GM23338 (cell line): ENCODE measurements at regions not wholly inside any gene's neighbourhood (a gene's known extent, or its start where the extent isn't known, plus 50 kb on each side); places are given as distances from the start of the nearest gene placed in this dataset.

ENCODE experiments used
- ATAC-seq: fragments of 200-7000 bp; cut with Tn5 transposase; 3 replicates; pipeline ENCODE4 v1.9.1; 2020
- DNase-seq: peaks from one replicate; pipeline ENCODE4 v3.0.0-alpha.2; 2015; ENCODE audit warnings: low spot score
- H2AFZ ChIP-seq: fragments of 200-600 bp; sonication (generic); 2 replicates; pipeline ENCODE4 v1.8.0; 2016; ENCODE audit warnings: antibody characterized with exemption, mild to moderate bottlenecking, moderate library complexity
- H3F3A ChIP-seq: fragments of 200-600 bp; sonication (generic); replicated peaks from 2 replicates; pipeline ENCODE4 v1.8.0; 2017; ENCODE audit warnings: antibody characterized with exemption, mixed run types, low read depth
- H3K27ac ChIP-seq: fragments of 200-600 bp; sonication (generic); 2 replicates; pipeline ENCODE4 v1.6.1; 2016; ENCODE audit warnings: low read depth
- H3K27me3 ChIP-seq: fragments of 200-600 bp; sonication (generic); 2 replicates; pipeline ENCODE4 v1.8.0; 2016; ENCODE audit warnings: mild to moderate bottlenecking, mixed run types, moderate library complexity; ENCODE audit not compliant: insufficient read depth
- H3K36me3 ChIP-seq: fragments of 200-600 bp; sonication (generic); 2 replicates; pipeline ENCODE4 v1.8.0; 2016; ENCODE audit warnings: mild to moderate bottlenecking; ENCODE audit not compliant: insufficient read depth
- H3K4me1 ChIP-seq: fragments of 200-600 bp; sonication (generic); 2 replicates; pipeline ENCODE4 v1.8.0; 2016; ENCODE audit warnings: mild to moderate bottlenecking, moderate library complexity; ENCODE audit not compliant: insufficient read depth
- H3K4me2 ChIP-seq: fragments of 200-600 bp; sonication (generic); 2 replicates; pipeline ENCODE4 v1.7.1; 2017; ENCODE audit warnings: mixed run types
- H3K4me3 ChIP-seq: fragments of 200-600 bp; sonication (generic); 2 replicates; pipeline ENCODE4 v1.6.1; 2016; ENCODE audit warnings: mixed run types
- H3K79me2 ChIP-seq: fragments of 200-600 bp; sonication (generic); replicated peaks from 2 replicates; pipeline ENCODE4 v1.8.0; 2017; ENCODE audit warnings: mild to moderate bottlenecking; ENCODE audit not compliant: insufficient read depth
- H3K9me2 ChIP-seq: fragments of 200-600 bp; sonication (generic); 2 replicates; pipeline ENCODE4 v1.8.0; 2017; ENCODE audit not compliant: insufficient read depth
- H4K20me1 ChIP-seq: fragments of 200-600 bp; sonication (generic); replicated peaks from 2 replicates; pipeline ENCODE4 v1.8.0; 2017; ENCODE audit warnings: mild to moderate bottlenecking; ENCODE audit not compliant: insufficient read depth
- H3K27ac Mint-ChIP-seq: 2 replicates; pipeline ENCODE4 v1.8.0; 2020; ENCODE audit warnings: inconsistent platforms, mild to moderate bottlenecking, moderate library complexity, mixed read lengths
- H3K27me3 Mint-ChIP-seq: 3 replicates; pipeline ENCODE4 v1.8.0; 2022; ENCODE audit warnings: low read depth, mild to moderate bottlenecking, moderate library complexity, mixed read lengths, inconsistent platforms; ENCODE audit not compliant: insufficient read depth, poor library complexity
- H3K36me3 Mint-ChIP-seq: 3 replicates; pipeline ENCODE4 v1.8.0; 2021; ENCODE audit warnings: low read depth, mild to moderate bottlenecking, inconsistent platforms, moderate library complexity, mixed read lengths
- H3K4me1 Mint-ChIP-seq: 3 replicates; pipeline ENCODE4 v1.8.0; 2020; ENCODE audit warnings: mild to moderate bottlenecking, inconsistent platforms, mixed read lengths
- H3K4me3 Mint-ChIP-seq: 3 replicates; pipeline ENCODE4 v1.8.0; 2021; ENCODE audit warnings: moderate library complexity, mild to moderate bottlenecking, inconsistent platforms, mixed read lengths
- H3K9me3 Mint-ChIP-seq: 3 replicates; pipeline ENCODE4 v1.8.0; 2020; ENCODE audit warnings: moderate library complexity, mild to moderate bottlenecking, inconsistent platforms, mixed read lengths
- CREB1 ChIP-seq: fragments of 250-450 bp; sonication (Bioruptor Pico); IDR thresholded peaks from 2 replicates; pipeline ENCODE4 v1.5.0; 2020; ENCODE audit warnings: low read depth, mild to moderate bottlenecking, moderate library complexity
- CTCF ChIP-seq, 2 experiments: fragments of 200-600 bp in 1 of 2; sonication (generic) in 1 of 2; conservative IDR thresholded peaks; 2 replicates each; pipeline versions ENCODE4 v1.5.1 to v1.6.1; 2016 to 2017; ENCODE audit warnings: antibody characterized with exemption in 2 of 2, low read depth in 2 of 2, mild to moderate bottlenecking in 2 of 2, moderate library complexity in 1 of 2
- EZH2 ChIP-seq: fragments of 200-600 bp; sonication (generic); IDR thresholded peaks from one replicate; pipeline ENCODE4 v1.8.0; 2017; ENCODE audit warnings: antibody characterized with exemption, mild to moderate bottlenecking, low read depth; ENCODE audit not compliant: unreplicated experiment
- EZH2phosphoT487 ChIP-seq: fragments of 200-600 bp; sonication (generic); IDR thresholded peaks from one replicate; pipeline ENCODE4 v1.8.1; 2018; ENCODE audit warnings: antibody characterized with exemption; ENCODE audit not compliant: unreplicated experiment
- JUNB ChIP-seq: IDR thresholded peaks from one replicate; pipeline ENCODE4 v1.6.1; 2016; ENCODE audit warnings: antibody characterized with exemption; ENCODE audit not compliant: unreplicated experiment
- NANOG ChIP-seq: IDR thresholded peaks from 2 replicates; pipeline ENCODE4 v1.6.1; 2016; ENCODE audit warnings: antibody characterized with exemption, borderline replicate concordance
- POLR2AphosphoS5 ChIP-seq: IDR thresholded peaks from 2 replicates; pipeline ENCODE4 v1.6.1; 2016; ENCODE audit warnings: antibody characterized with exemption, low read depth
- STAT1 ChIP-seq: IDR thresholded peaks from one replicate; pipeline ENCODE4 v1.6.1; 2016; ENCODE audit warnings: antibody characterized with exemption; ENCODE audit not compliant: unreplicated experiment
- ZNF114 ChIP-seq: fragments of 250-450 bp; sonication (Bioruptor Pico); IDR thresholded peaks from 2 replicates; pipeline ENCODE4 v1.5.0; 2020; ENCODE audit warnings: mild to moderate bottlenecking, moderate library complexity
- ZNF331 ChIP-seq: fragments of 250-450 bp; sonication (Bioruptor Pico); IDR thresholded peaks from 2 replicates; pipeline ENCODE4 v1.5.0; 2020; ENCODE audit warnings: low read depth, mild to moderate bottlenecking, moderate library complexity
- TF ChIP-seq, protein P1 (sequence below): IDR thresholded peaks from 2 replicates; pipeline ENCODE4 v1.6.1; 2016; ENCODE audit warnings: antibody characterized with exemption
- TF ChIP-seq, protein P2 (sequence below): IDR thresholded peaks from one replicate; pipeline ENCODE4 v1.6.1; 2018; ENCODE audit warnings: antibody characterized with exemption; ENCODE audit not compliant: unreplicated experiment

DNA sequence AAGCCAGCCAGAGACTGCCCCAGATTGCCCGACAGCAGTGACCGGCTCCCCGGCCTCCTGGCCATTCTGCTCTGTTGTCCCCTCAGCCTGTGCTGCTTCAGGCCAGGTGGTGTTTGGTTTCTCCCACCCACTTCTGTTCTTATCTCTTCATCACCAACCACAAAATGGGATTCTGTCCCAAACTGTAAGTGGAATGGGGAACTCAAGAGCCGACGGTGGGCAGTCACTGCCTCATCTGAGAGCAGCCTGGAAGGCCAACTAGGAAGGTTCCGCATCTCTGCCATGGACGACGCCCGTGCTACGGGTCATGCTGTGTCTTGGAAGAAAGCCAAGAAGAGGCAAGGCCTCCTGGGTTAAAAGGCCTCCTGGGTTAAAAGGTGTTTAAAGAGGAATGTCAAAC, 219.0 kb upstream of the PIK3R1 start:
- Histone ChIP-seq H4K20me1 (no peaks in the 10 kb centered on the region), H3K36me3 (no peaks in the 10 kb centered on the region), H3K79me2 (no peaks in the 10 kb centered on the region), H3K27ac (no peak overlapping the region), H2AFZ (no peak overlapping the region), H3K27me3 (no peaks in the 10 kb centered on the region), H3K4me3 (no peak overlapping the region), H3F3A (no peaks in the 10 kb centered on the region), H3K4me2 (no peak overlapping the region), H3K4me1 (no peaks in the 10 kb centered on the region), H3K9me2 (0 out of 2 replicates have a peak, but pooled peaks cover 4% of the 10 kb centered on the region)
- ATAC-seq = no peak
- Mint-ChIP-seq H3K4me1 (no peaks in the 10 kb centered on the region), H3K36me3 (no peaks in the 10 kb centered on the region), H3K27ac (no peak overlapping the region), H3K9me3 (no peaks in the 10 kb centered on the region), H3K27me3 (peaks cover 5% of the 10 kb centered on the region), H3K4me3 (no peak overlapping the region)
- TF ChIP-seq ZNF114 = no peak
- TF ChIP-seq EZH2phosphoT487 = no peak
- TF ChIP-seq EZH2 = no peak
- no peak for TF ChIP-seq CREB1
- no peak for TF ChIP-seq STAT1
- no peak for TF ChIP-seq POLR2AphosphoS5
- TF ChIP-seq, protein P1, sequence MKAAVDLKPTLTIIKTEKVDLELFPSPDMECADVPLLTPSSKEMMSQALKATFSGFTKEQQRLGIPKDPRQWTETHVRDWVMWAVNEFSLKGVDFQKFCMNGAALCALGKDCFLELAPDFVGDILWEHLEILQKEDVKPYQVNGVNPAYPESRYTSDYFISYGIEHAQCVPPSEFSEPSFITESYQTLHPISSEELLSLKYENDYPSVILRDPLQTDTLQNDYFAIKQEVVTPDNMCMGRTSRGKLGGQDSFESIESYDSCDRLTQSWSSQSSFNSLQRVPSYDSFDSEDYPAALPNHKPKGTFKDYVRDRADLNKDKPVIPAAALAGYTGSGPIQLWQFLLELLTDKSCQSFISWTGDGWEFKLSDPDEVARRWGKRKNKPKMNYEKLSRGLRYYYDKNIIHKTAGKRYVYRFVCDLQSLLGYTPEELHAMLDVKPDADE = no peak
- no peak for TF ChIP-seq CTCF (conservative IDR thresholded peaks at IDR 0.05; ENCODE audit: low read depth in 2 of 2)
- no peak for TF ChIP-seq ZNF331
- TF ChIP-seq, protein P2, sequence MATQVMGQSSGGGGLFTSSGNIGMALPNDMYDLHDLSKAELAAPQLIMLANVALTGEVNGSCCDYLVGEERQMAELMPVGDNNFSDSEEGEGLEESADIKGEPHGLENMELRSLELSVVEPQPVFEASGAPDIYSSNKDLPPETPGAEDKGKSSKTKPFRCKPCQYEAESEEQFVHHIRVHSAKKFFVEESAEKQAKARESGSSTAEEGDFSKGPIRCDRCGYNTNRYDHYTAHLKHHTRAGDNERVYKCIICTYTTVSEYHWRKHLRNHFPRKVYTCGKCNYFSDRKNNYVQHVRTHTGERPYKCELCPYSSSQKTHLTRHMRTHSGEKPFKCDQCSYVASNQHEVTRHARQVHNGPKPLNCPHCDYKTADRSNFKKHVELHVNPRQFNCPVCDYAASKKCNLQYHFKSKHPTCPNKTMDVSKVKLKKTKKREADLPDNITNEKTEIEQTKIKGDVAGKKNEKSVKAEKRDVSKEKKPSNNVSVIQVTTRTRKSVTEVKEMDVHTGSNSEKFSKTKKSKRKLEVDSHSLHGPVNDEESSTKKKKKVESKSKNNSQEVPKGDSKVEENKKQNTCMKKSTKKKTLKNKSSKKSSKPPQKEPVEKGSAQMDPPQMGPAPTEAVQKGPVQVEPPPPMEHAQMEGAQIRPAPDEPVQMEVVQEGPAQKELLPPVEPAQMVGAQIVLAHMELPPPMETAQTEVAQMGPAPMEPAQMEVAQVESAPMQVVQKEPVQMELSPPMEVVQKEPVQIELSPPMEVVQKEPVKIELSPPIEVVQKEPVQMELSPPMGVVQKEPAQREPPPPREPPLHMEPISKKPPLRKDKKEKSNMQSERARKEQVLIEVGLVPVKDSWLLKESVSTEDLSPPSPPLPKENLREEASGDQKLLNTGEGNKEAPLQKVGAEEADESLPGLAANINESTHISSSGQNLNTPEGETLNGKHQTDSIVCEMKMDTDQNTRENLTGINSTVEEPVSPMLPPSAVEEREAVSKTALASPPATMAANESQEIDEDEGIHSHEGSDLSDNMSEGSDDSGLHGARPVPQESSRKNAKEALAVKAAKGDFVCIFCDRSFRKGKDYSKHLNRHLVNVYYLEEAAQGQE = no peak
- no peak for TF ChIP-seq JUNB
- no peak for DNase-seq

DNA sequence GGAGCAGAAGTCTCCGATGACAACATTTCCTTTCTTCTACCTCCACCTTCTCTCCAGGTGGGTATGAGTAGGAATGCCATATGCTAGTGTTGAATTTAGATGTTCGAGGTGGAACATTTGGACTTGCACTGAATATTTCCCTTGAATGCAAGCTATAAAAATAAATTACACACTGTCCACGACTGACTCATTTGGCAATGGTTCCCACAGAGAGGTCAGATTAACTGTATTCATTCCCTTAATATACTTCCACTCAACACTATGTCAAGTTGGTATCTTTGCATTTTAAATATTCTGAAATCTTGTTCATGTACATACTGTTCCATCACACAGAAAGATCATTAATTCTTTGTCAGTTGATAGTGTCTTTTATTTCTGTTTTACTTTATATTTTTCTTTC, 222.6 kb upstream of the PIK3R1 start:
- H3K4me1 Mint-ChIP-seq = no peaks in the 10 kb centered on the region
- no peaks in the 10 kb centered on the region for H3K27me3 ChIP-seq
- TF ChIP-seq ZNF114 (no peak), NANOG (no peak), EZH2phosphoT487 (no peak), EZH2 (no peak), ZNF331 (no peak), CREB1 (no peak), STAT1 (no peak), JUNB (no peak)
- TF ChIP-seq, protein P1 = no peak
- TF ChIP-seq, protein P2 = no peak

More for the DNA sequence above, 222.6 kb upstream of the PIK3R1 start:
- H4K20me1 ChIP-seq = no peaks in the 10 kb centered on the region
- no peak overlapping the region for H2AFZ ChIP-seq
- no peak for ATAC-seq
- H3K4me3 ChIP-seq = no peak overlapping the region
- Mint-ChIP-seq H3K4me3 (no peak overlapping the region), H3K36me3 (no peaks in the 10 kb centered on the region), H3K27me3 (peaks cover 1% of the 10 kb centered on the region), H3K27ac (no peak overlapping the region), H3K9me3 (no peaks in the 10 kb centered on the region)
- H3K4me2 ChIP-seq = no peak overlapping the region
- no peaks in the 10 kb centered on the region for H3K36me3 ChIP-seq
- no peaks in the 10 kb centered on the region for H3F3A ChIP-seq
- H3K79me2 ChIP-seq = no peaks in the 10 kb centered on the region
- no peak overlapping the region for H3K27ac ChIP-seq
- H3K4me1 ChIP-seq = no peaks in the 10 kb centered on the region
- H3K9me2 ChIP-seq = 0 out of 2 replicates have a peak, but pooled peaks cover 4% of the 10 kb centered on the region
- no peak for DNase-seq
